ENCODE measurements at regions not wholly inside any gene's neighbourhood (a gene's known extent, or its start where the extent isn't known, plus 50 kb on each side); places are given as distances from the start of the nearest gene placed in this dataset.

DNA sequence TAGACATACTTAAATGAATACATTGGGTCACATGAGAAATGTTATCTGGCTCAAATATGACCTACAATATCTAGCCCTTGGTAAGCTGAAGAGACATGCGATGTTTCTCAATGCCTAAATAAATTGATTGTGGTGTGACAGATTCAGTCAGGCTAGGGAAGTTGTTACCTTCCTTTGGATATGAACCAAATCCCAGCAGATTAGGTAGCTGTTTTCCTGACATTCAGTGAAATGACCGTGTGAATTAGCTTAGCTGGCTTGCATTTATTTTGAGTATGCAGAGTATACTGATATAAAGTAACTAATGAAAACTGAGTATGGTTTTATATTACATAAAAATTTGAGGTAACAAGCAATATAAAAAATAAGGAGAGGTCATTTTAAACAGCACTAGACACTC lies 288.2 kb downstream of the GJA1 start:
- no peak for TF ChIP-seq POLR2A (IDR thresholded peaks at IDR 0.05)
- TF ChIP-seq CTCF (IDR thresholded peaks at IDR 0.05) = no peak

Data from transverse colon (tissue), 3 donors.